ENCODE measurements at regions not wholly inside any gene's neighbourhood (a gene's known extent, or its start where the extent isn't known, plus 50 kb on each side); places are given as distances from the start of the nearest gene placed in this dataset.

GRCh38 chr6:125596020-125596419 is 153.4 kb upstream of the HEY2 start (continued):
- no peak for TF ChIP-seq UBTF (IDR thresholded peaks at IDR 0.05; ENCODE audit: borderline replicate concordance in 1 of 2, low read depth in 2 of 2, low read length in 2 of 2)
- TF ChIP-seq MAFF (IDR thresholded peaks at IDR 0.05; ENCODE audit: low read length), result no peak
- TF ChIP-seq ZSCAN29 (IDR thresholded peaks at IDR 0.05), result no peak
- no peak for TF ChIP-seq ZNF57 (CRISPR knock-in tag; IDR thresholded peaks at IDR 0.05)

- Histone ChIP-seq H3K9me1 (ENCODE audit: control insufficient read depth, insufficient read depth, low read length) (no peaks in the 10 kb centered on the region), H4K20me1 (replicated peaks; ENCODE audit: control insufficient read depth, insufficient read depth, low read length) (no peaks in the 10 kb centered on the region), H2AFZ (ENCODE audit: low read depth, low read length) (no peak overlapping the region; the same call in 1 of the 2 replicates), H3K36me3 (ENCODE audit: control insufficient read depth, insufficient read depth, low read length) (no peaks in the 10 kb centered on the region), H3K27me3 (ENCODE audit: control insufficient read depth in 2 of 2, insufficient read depth in 2 of 2, low read length in 2 of 2) (no peaks in the 10 kb centered on the region), H3K4me3 (no peak overlapping the region), H3K4me1 (replicated peaks in 1 of 2; ENCODE audit: control insufficient read depth in 2 of 2, insufficient read depth in 2 of 2, low read length in 2 of 2) (no peaks in the 10 kb centered on the region), H3K27ac (ENCODE audit: extremely low read depth, low read depth, low read length) (no peak overlapping the region), H3K4me2 (ENCODE audit: insufficient read depth, low read length) (no peak overlapping the region), H3K79me2 (ENCODE audit: control insufficient read depth, insufficient read depth, low read length) (no peaks in the 10 kb centered on the region), H3K9ac (ENCODE audit: insufficient read depth in 1 of 2, low read depth in 2 of 2, low read length in 2 of 2) (no peak overlapping the region), H3K9me3 (replicated peaks; ENCODE audit: control insufficient read depth, insufficient read depth, low read depth, low read length) (no peaks in the 10 kb centered on the region)
- TF ChIP-seq ATF2 (CRISPR knock-in tag; IDR thresholded peaks at IDR 0.05), result no peak
- 0 out of 2 replicates have a peak, but pooled peaks have one; percentile 27 for TF ChIP-seq BACH1 (tag; IDR thresholded peaks at IDR 0.05)
- TF ChIP-seq TFE3 (CRISPR knock-in tag; IDR thresholded peaks at IDR 0.05), result no peak
- ChIA-PET POLR2A (interaction anchor here (0.6 kb wide), 1 partner anchor 9 kb away, joined by 3 read pairs; no protein-coding TSS in a partner anchor), CTCF (ENCODE audit: low intra/inter-chr PET ratio) (interaction anchor here (0.6 kb wide), 1 partner anchor 156 kb away, joined by 3 read pairs; no protein-coding TSS in a partner anchor)
- BruUV-seq (replicated peaks), result no TSS peak
- intact Hi-C loops (cut with micrococcal nuclease), result no loop called here
- in situ Hi-C loops (cut with MboI), result no loop called here
- 17% methylated on average over 7 of the region's 7 CpGs for WGBS (ENCODE audit: insufficient coverage, low coverage, missing lambda C conversion rate)
- no peak for DNase-seq (ENCODE audit: extremely low read depth in 1 of 4, low spot score in 3 of 4)
- ATAC-seq, result 0 out of 3 replicates have a peak, but pooled peaks have one; percentile 26
- no peak for FAIRE-seq
These were observed 151.8 kb upstream of the HEY2 start for GRCh38 chr6:125597411-125598253.
